Ishikawa (cell line): ENCODE measurements at regions not wholly inside any gene's neighbourhood (a gene's known extent, or its start where the extent isn't known, plus 50 kb on each side); places are given as distances from the start of the nearest gene placed in this dataset.

ENCODE experiments used
- CEBPB ChIP-seq: IDR thresholded peaks from 2 replicates; pipeline ENCODE4 v1.6.1; 2012
- CREB1 ChIP-seq: IDR thresholded peaks from 2 replicates; pipeline ENCODE4 v1.6.1; 2012; ENCODE audit warnings: low read depth
- EGR1 ChIP-seq: IDR thresholded peaks from 2 replicates; pipeline ENCODE4 v1.6.1; 2012
- EP300 ChIP-seq: IDR thresholded peaks from 2 replicates; pipeline ENCODE4 v1.6.1; 2012; ENCODE audit warnings: borderline replicate concordance
- FOXM1 ChIP-seq: IDR thresholded peaks from 2 replicates; pipeline ENCODE4 v1.6.1; 2012; ENCODE audit warnings: low read depth, borderline replicate concordance
- MAX ChIP-seq: IDR thresholded peaks from 2 replicates; pipeline ENCODE4 v1.6.1; 2012
- NFIC ChIP-seq: IDR thresholded peaks from 2 replicates; pipeline ENCODE4 v1.6.1; 2012
- RAD21 ChIP-seq: IDR thresholded peaks from 2 replicates; pipeline ENCODE4 v1.6.1; 2012; ENCODE audit warnings: low read depth
- REST ChIP-seq: IDR thresholded peaks from 2 replicates; pipeline ENCODE4 v1.6.1; 2012; ENCODE audit warnings: low read depth, mild to moderate bottlenecking
- TAF1 ChIP-seq: IDR thresholded peaks from 2 replicates; pipeline ENCODE4 v1.6.1; 2012; ENCODE audit warnings: low read depth, mild to moderate bottlenecking
- TCF12 ChIP-seq: IDR thresholded peaks from 2 replicates; pipeline ENCODE4 v1.6.1; 2012; ENCODE audit warnings: low read depth
- TEAD4 ChIP-seq: IDR thresholded peaks from 2 replicates; pipeline ENCODE4 v1.6.1; 2012
- USF1 ChIP-seq: IDR thresholded peaks from 2 replicates; pipeline ENCODE4 v1.6.1; 2012
- YY1 ChIP-seq: IDR thresholded peaks from 2 replicates; pipeline ENCODE4 v1.6.1; 2012; ENCODE audit warnings: low read depth
- ZBTB7A ChIP-seq: IDR thresholded peaks from 2 replicates; pipeline ENCODE4 v1.6.1; 2012; ENCODE audit warnings: low read depth

- no peak for TF ChIP-seq EGR1
- TF ChIP-seq USF1 = no peak
- no peak for TF ChIP-seq FOXM1
- no peak for TF ChIP-seq TCF12
- TF ChIP-seq ZBTB7A = no peak
- no peak for TF ChIP-seq MAX
- TF ChIP-seq REST = no peak
- TF ChIP-seq CEBPB = no peak
- TF ChIP-seq EP300 = no peak
- TF ChIP-seq NFIC = no peak
- no peak for TF ChIP-seq CREB1
- no peak for TF ChIP-seq RAD21
- no peak for TF ChIP-seq TAF1
- no peak for TF ChIP-seq TEAD4
- TF ChIP-seq YY1 = no peak
These were observed 978.4 kb downstream of the TLE4 start for GRCh38 chr9:80550181-80550580.

- TF ChIP-seq REST (no peak), NFIC (no peak), MAX (no peak), TAF1 (no peak), FOXM1 (no peak), EP300 (no peak), EGR1 (no peak)
These were observed 975.8 kb downstream of the TLE4 start for GRCh38 chr9:80547613-80548012.

GRCh38 chr9:80540387-80540786, 968.6 kb downstream of the TLE4 start:
- TF ChIP-seq EP300 (no peak), REST (no peak), CREB1 (no peak), NFIC (no peak), EGR1 (no peak), TCF12 (no peak), MAX (no peak)

GRCh38 chr9:80538976-80539375, 967.2 kb downstream of the TLE4 start:
- TF ChIP-seq YY1 (no peak), NFIC (no peak), MAX (no peak), EGR1 (no peak), CREB1 (no peak), TAF1 (no peak), REST (no peak), TCF12 (no peak), ZBTB7A (no peak), EP300 (no peak), RAD21 (no peak), USF1 (no peak), TEAD4 (no peak), FOXM1 (no peak), CEBPB (no peak)
